ENCODE measurements at regions not wholly inside any gene's neighbourhood (a gene's known extent, or its start where the extent isn't known, plus 50 kb on each side); places are given as distances from the start of the nearest gene placed in this dataset.

GRCh38 chr18:60534538-60534937 lies 162.0 kb upstream of the MC4R start:
- no peak for ATAC-seq
- no peaks in the 10 kb centered on the region for H3K4me1 Mint-ChIP-seq
- no peak for DNase-seq (ENCODE audit: low spot score in 2 of 2)
- no peak overlapping the region for H3K27ac Mint-ChIP-seq
- peaks cover 7% of the 10 kb centered on the region for H3K9me3 Mint-ChIP-seq
- no peak overlapping the region for H3K4me3 Mint-ChIP-seq
- H3K36me3 Mint-ChIP-seq, result no peaks in the 10 kb centered on the region

- no peak overlapping the region for H3K4me3 Mint-ChIP-seq
- no peak overlapping the region for H3K27ac Mint-ChIP-seq
- no peaks in the 10 kb centered on the region for H3K4me1 Mint-ChIP-seq
- DNase-seq (ENCODE audit: low spot score in 2 of 2), result no peak
- peaks cover 5% of the 10 kb centered on the region for H3K9me3 Mint-ChIP-seq
- no peaks in the 10 kb centered on the region for H3K36me3 Mint-ChIP-seq
- no peak for ATAC-seq
These were observed 164.5 kb upstream of the MC4R start for GRCh38 chr18:60537074-60537473.

GRCh38 chr18:60538891-60539290 lies 166.3 kb upstream of the MC4R start:
- ATAC-seq (no peak), DNase-seq (ENCODE audit: low spot score in 2 of 2) (no peak)
- Mint-ChIP-seq H3K9me3 (peaks cover 5% of the 10 kb centered on the region), H3K4me3 (no peak overlapping the region), H3K36me3 (no peaks in the 10 kb centered on the region), H3K27ac (no peak overlapping the region), H3K4me1 (no peaks in the 10 kb centered on the region)

GRCh38 chr18:60541661-60542060 lies 169.1 kb upstream of the MC4R start:
- H3K4me1 Mint-ChIP-seq, result no peaks in the 10 kb centered on the region
- H3K4me3 Mint-ChIP-seq, result no peak overlapping the region
- H3K27ac Mint-ChIP-seq, result no peak overlapping the region

DNA sequence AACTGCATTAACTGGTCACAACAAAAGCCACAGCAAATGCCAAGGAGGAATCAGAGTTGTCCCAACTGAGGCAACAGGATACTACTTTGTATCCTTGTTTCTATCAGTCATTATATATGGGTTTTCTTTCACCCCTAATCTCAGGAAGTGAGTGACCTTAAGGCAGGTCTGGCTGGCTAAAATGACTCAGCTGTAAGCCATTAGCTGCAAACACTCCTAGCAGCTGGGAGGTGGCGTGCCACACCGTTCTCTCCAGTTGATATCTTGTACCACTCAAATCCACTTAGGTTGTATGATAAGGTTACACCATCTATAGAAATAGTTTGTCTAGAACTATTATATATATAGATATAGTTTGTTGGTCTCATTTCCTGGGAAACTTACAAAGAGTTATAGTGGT lies 171.1 kb upstream of the MC4R start:
- DNase-seq (ENCODE audit: low spot score in 2 of 2) (no peak), ATAC-seq (no peak)
- H3K9me3 Mint-ChIP-seq, result no peaks in the 10 kb centered on the region
- H3K36me3 Mint-ChIP-seq, result no peaks in the 10 kb centered on the region
- no peak overlapping the region for H3K4me3 Mint-ChIP-seq
- no peaks in the 10 kb centered on the region for H3K4me1 Mint-ChIP-seq
- no peak overlapping the region for H3K27ac Mint-ChIP-seq

More at GRCh38 chr18:60541661-60542060, 169.1 kb upstream of the MC4R start:
- DNase-seq (ENCODE audit: low spot score in 2 of 2) (no peak), ATAC-seq (no peak)
- no peaks in the 10 kb centered on the region for H3K36me3 Mint-ChIP-seq
- no peaks in the 10 kb centered on the region for H3K9me3 Mint-ChIP-seq

- H3K9me3 Mint-ChIP-seq, result no peaks in the 10 kb centered on the region
- H3K4me3 Mint-ChIP-seq, result no peak overlapping the region
- no peak for DNase-seq (ENCODE audit: low spot score in 2 of 2)
- no peaks in the 10 kb centered on the region for H3K4me1 Mint-ChIP-seq
- H3K27ac Mint-ChIP-seq, result no peak overlapping the region
- no peak for ATAC-seq
- H3K36me3 Mint-ChIP-seq, result no peaks in the 10 kb centered on the region
These were observed 176.9 kb upstream of the MC4R start for GRCh38 chr18:60549338-60549960.

DNA sequence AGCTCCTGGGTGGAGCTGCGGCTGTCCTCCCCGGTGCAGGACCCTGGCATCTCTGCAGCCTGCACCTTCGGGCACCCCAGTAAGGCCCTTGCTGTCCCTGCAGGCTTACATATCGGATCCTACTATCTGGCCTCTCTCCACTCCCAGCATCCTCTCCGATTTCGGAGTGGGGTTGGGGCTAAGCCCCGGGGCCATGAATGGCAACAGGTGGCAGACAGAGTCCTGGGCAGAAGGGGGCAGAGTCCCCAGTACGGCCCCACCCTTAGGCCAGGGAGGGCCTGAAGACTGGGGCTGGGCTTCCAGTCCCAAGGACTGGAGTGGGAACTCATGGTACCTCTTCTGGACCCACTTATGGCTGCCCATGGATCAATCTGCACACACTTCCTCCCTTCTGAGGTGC lies 180.4 kb upstream of the MC4R start:
- H3K36me3 Mint-ChIP-seq, result no peaks in the 10 kb centered on the region
- H3K4me1 Mint-ChIP-seq, result no peaks in the 10 kb centered on the region
- peak; percentile 19 for ATAC-seq
- DNase-seq (ENCODE audit: low spot score in 2 of 2), result no peak
- no peak overlapping the region for H3K27ac Mint-ChIP-seq
- H3K4me3 Mint-ChIP-seq, result no peak overlapping the region
- H3K9me3 Mint-ChIP-seq, result no peaks in the 10 kb centered on the region

- no peak for DNase-seq (ENCODE audit: low spot score in 2 of 2)
- no peaks in the 10 kb centered on the region for H3K4me1 Mint-ChIP-seq
- H3K4me3 Mint-ChIP-seq, result no peak overlapping the region
These were observed 182.4 kb upstream of the MC4R start for GRCh38 chr18:60554967-60555366.

DNA sequence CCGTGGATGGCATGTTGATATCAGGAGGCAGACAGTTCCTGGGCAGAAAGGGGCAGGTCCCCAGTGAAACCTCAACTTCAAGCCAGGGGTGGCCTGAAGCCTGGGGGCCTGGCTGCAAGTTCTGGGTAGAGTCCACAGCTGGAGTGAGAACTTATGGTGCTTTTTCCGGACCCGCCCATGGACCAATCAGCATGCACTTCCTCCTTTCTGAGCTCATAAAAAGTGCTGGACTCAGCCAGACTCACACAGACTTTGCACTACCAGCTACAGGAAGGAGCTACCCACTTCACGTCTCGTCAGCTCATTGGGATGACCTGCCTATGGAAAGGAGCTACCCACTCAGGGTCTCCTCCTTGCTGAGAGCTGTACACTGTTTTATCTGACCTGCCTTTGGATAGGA lies 183.1 kb upstream of the MC4R start:
- Mint-ChIP-seq H3K4me3 (no peak overlapping the region), H3K36me3 (no peaks in the 10 kb centered on the region), H3K4me1 (no peaks in the 10 kb centered on the region), H3K9me3 (no peaks in the 10 kb centered on the region), H3K27ac (no peak overlapping the region)
- DNase-seq (ENCODE audit: low spot score in 2 of 2) (no peak), ATAC-seq (no peak)

More at GRCh38 chr18:60554967-60555366, 182.4 kb upstream of the MC4R start:
- ATAC-seq, result no peak
- no peaks in the 10 kb centered on the region for H3K9me3 Mint-ChIP-seq
- H3K27ac Mint-ChIP-seq, result no peak overlapping the region
- no peaks in the 10 kb centered on the region for H3K36me3 Mint-ChIP-seq

DNA sequence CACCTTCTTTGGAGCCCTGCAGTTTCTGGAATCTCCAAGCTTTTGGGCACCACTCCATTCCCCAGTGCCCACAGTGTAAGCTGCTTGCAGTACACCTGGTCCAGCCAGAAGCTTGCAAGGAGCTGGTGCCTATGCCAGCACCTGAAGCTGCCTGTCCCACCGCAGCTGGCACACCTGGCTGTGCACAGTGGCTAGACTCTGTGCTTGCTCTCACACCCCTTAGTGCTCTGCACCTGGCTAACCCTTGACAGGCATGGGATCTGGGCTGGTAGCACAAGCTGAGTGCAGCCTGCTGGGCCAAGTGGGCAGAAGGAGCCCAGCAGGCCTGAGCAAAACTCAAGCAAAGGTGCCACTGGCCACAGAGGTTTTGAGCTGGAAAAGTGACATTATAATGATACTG lies 183.8 kb upstream of the MC4R start:
- no peak overlapping the region for H3K4me3 Mint-ChIP-seq
- no peaks in the 10 kb centered on the region for H3K36me3 Mint-ChIP-seq
- DNase-seq (ENCODE audit: low spot score in 2 of 2) (no peak), ATAC-seq (no peak)
- no peak overlapping the region for H3K27ac Mint-ChIP-seq
- H3K4me1 Mint-ChIP-seq, result no peaks in the 10 kb centered on the region
- H3K9me3 Mint-ChIP-seq, result no peaks in the 10 kb centered on the region

DNA sequence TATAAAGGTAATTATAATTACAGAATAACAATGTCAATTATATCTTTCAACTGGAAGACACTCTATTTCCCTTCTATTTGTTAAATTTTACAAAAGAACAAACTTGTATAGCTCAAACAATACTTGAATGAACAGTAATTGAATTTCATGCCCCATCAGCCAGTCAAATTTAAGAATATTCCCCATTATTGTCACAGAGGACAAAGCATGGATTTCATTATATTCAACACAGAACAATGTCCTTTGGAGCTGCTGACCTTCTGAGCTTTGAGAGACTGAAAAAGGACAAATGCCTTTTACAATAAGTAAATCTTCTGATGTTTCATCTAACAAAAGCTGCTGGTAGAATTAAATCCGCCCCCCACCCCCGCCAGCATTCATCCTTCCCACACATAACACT lies 187.5 kb upstream of the MC4R start:
- DNase-seq (ENCODE audit: low spot score in 2 of 2) (no peak), ATAC-seq (no peak)
- H3K36me3 Mint-ChIP-seq, result no peaks in the 10 kb centered on the region
- H3K9me3 Mint-ChIP-seq, result no peaks in the 10 kb centered on the region
- H3K4me3 Mint-ChIP-seq, result no peak overlapping the region
- H3K27ac Mint-ChIP-seq, result no peak overlapping the region
- no peaks in the 10 kb centered on the region for H3K4me1 Mint-ChIP-seq

DNA sequence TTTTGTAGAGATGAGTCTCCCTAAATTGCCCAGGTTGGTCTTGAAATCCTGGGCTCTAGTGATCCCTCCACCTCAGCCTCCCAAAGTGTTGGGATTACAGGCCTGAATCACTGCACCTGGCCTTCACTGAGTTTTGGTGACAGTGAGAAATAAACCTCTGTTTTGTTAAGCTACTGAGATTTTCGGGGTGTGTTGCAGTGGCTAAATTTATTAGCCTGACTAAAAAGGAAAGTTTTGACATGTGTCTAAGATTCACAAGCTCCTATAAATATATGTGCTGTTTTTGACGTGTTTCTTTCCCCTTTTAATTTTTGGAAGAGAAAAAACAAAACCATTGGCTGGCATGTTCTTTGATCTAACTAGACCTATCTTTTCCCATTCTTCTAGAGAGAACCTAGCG lies 190.5 kb upstream of the MC4R start:
- H3K36me3 Mint-ChIP-seq, result no peaks in the 10 kb centered on the region
- H3K9me3 Mint-ChIP-seq, result peaks cover 2% of the 10 kb centered on the region
- DNase-seq (ENCODE audit: low spot score in 2 of 2), result no peak
- ATAC-seq, result no peak
- H3K27ac Mint-ChIP-seq, result no peak overlapping the region
- H3K4me1 Mint-ChIP-seq, result no peaks in the 10 kb centered on the region
- no peak overlapping the region for H3K4me3 Mint-ChIP-seq

DNA sequence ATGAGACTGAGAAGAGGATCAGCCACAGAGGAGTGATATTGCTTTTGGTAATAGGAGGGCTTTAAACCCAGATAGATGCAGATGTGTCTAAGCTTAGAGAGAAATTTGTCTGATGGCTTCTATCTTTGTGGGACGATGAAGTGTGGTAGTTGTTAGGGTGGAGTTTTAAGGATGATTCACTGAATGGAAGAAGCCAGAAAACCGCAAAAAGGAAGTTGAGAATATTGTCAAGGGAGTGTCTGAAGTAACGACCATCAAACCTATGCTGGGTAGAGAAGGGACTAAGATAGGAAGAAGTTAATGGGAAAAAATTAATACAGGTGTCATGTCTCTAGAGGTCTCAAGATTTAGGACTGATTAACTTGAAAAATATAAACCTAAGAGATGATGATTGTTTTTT lies 195.6 kb upstream of the MC4R start:
- no peaks in the 10 kb centered on the region for H3K4me1 Mint-ChIP-seq
- no peaks in the 10 kb centered on the region for H3K36me3 Mint-ChIP-seq
- no peak overlapping the region for H3K4me3 Mint-ChIP-seq
- H3K27ac Mint-ChIP-seq, result no peak overlapping the region
- no peak for ATAC-seq
- DNase-seq (ENCODE audit: low spot score in 2 of 2), result no peak
- H3K9me3 Mint-ChIP-seq, result peaks cover 7% of the 10 kb centered on the region

- Mint-ChIP-seq H3K4me1 (no peaks in the 10 kb centered on the region), H3K9me3 (peaks cover 10% of the 10 kb centered on the region), H3K36me3 (no peaks in the 10 kb centered on the region), H3K4me3 (no peak overlapping the region), H3K27ac (no peak overlapping the region)
- DNase-seq (ENCODE audit: low spot score in 2 of 2) (no peak), ATAC-seq (no peak)
These were observed 197.6 kb upstream of the MC4R start for GRCh38 chr18:60570172-60570571.

- H3K4me3 Mint-ChIP-seq, result no peak overlapping the region
- H3K4me1 Mint-ChIP-seq, result no peaks in the 10 kb centered on the region
- ATAC-seq (no peak), DNase-seq (ENCODE audit: low spot score in 2 of 2) (no peak)
- H3K36me3 Mint-ChIP-seq, result no peaks in the 10 kb centered on the region
- peaks cover 11% of the 10 kb centered on the region for H3K9me3 Mint-ChIP-seq
- no peak overlapping the region for H3K27ac Mint-ChIP-seq
These were observed 204.9 kb upstream of the MC4R start for GRCh38 chr18:60577457-60577856.

DNA sequence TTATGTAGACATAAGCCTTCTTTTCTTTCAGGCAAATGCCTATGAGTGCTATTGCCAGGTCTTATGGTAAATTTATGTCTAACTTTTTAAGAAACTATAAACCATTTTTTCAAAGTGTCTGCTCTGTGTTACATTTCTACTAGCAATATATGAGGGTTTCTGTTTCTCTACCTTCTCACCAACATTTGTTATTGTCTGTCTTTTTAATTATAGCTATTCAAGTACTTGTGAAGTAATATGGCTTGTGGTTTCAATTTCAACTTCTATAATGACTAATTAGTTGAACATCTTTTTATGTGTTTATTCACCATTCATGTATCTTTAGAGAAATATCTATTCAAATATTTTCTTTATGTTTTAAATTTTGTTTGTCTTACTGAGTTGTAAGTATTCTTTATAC lies 213.1 kb upstream of the MC4R start:
- DNase-seq (ENCODE audit: low spot score in 2 of 2) (no peak), ATAC-seq (no peak)
- Mint-ChIP-seq H3K27ac (no peak overlapping the region), H3K36me3 (no peaks in the 10 kb centered on the region), H3K4me3 (no peak overlapping the region), H3K4me1 (no peaks in the 10 kb centered on the region), H3K9me3 (peaks cover 20% of the 10 kb centered on the region)

DNA sequence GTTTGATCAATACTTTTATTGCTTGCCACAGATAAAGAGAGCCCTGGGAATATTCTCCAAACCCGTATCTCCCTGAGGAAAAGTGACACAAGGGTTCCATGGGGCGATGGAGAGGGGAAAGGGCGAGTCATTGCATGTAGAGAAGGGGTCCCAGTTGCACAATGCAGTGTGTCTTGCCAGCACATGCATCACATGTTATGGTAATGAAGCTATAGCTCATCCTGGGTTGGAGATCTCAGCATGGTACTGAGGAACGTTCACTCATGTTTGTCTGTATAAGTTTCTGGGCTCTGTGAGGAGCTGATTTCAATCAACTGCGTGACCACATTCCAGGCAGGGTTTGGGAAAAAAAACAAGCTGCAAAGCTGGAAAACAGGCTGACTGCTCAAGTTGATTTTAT lies 220.7 kb upstream of the MC4R start:
- no peak overlapping the region for H3K27ac Mint-ChIP-seq

More for the DNA sequence above, 220.7 kb upstream of the MC4R start:
- no peak overlapping the region for H3K4me3 Mint-ChIP-seq
- no peak for ATAC-seq
- peaks cover 3% of the 10 kb centered on the region for H3K9me3 Mint-ChIP-seq
- no peak for DNase-seq (ENCODE audit: low spot score in 2 of 2)
- H3K4me1 Mint-ChIP-seq, result no peaks in the 10 kb centered on the region
- H3K36me3 Mint-ChIP-seq, result no peaks in the 10 kb centered on the region

Measured in stimulated activated effector memory CD8-positive, alpha-beta T cell treated with anti-CD3 and anti-CD28 coated beads, Interleukin-12 subunit alpha, Interleukin-12 subunit beta, amount 100 ng/mL, for 72 hours (primary cell).